A549 (cell line): ENCODE measurements at regions not wholly inside any gene's neighbourhood (a gene's known extent, or its start where the extent isn't known, plus 50 kb on each side); places are given as distances from the start of the nearest gene placed in this dataset.

Source experiments
- ATAC-seq, 2 experiments: fragments of 200-7000 bp in 1 of 2; fragments of >200 bp in 1 of 2; cut with Nextera tagmentation in 1 of 2; cut with Tn5 transposase in 1 of 2; 3 replicates each; pipeline versions ENCODE4 v1.8.0 to v1.9.1; 2018 to 2020; ENCODE audit warnings: mild to moderate bottlenecking in 1 of 2, moderate library complexity in 1 of 2
- CTCF ChIA-PET: fragments of 300-600 bp; sonication (Branson Sonifier 250); formaldehyde crosslinking; extraction: SDS; loops from one replicate; lab custom pipeline; 2021; ENCODE audit warnings: antibody characterized with exemption, inconsistent platforms; lab: Yijun Ruan, JAX
- POLR2A ChIA-PET: fragments of 350-600 bp; formaldehyde crosslinking; extraction: SDS; loops from one replicate; lab custom pipeline; 2021; ENCODE audit warnings: antibody characterized with exemption, inconsistent platforms; lab: Yijun Ruan, JAX
- DNase-seq, 2 experiments: peaks; one replicate each; pipeline versions ENCODE4 v3.0.0 to v3.0.0-alpha.2; 2011 to 2016; ENCODE audit warnings: low read depth in 1 of 2, low spot score in 1 of 2
- FAIRE-seq: peaks from 2 replicates; lab custom pipeline; 2011; peaks lifted over from hg19 to GRCh38; lab: Jason Lieb, UNC
- H3K27ac ChIP-seq, 2 experiments: fragments of >200 bp; sonication (Bioruptor Twin); formaldehyde crosslinking; 3 replicates each; pipeline ENCODE4 v1.5.1; 2016 to 2017
- H3K4me1 ChIP-seq: fragments of >200 bp; sonication (Bioruptor Twin); formaldehyde crosslinking; 3 replicates; pipeline ENCODE4 v1.6.1; 2016
- H3K4me2 ChIP-seq: fragments of >200 bp; sonication (Bioruptor Twin); formaldehyde crosslinking; 3 replicates; pipeline ENCODE4 v1.6.1; 2016
- H3K4me3 ChIP-seq: fragments of >200 bp; sonication (Bioruptor Twin); formaldehyde crosslinking; 3 replicates; pipeline ENCODE4 v1.5.1; 2016
- H3K9me3 ChIP-seq: fragments of >200 bp; sonication (Bioruptor Twin); formaldehyde crosslinking; 3 replicates; pipeline ENCODE4 v1.6.1; 2016
- BCL3 ChIP-seq: fragments of >200 bp; sonication (Bioruptor Twin); formaldehyde crosslinking; IDR thresholded peaks from 3 replicates; pipeline ENCODE4 v1.6.1; 2016
- BHLHE40 ChIP-seq: IDR thresholded peaks from 2 replicates; pipeline ENCODE4 v1.6.1; 2012; ENCODE audit warnings: low read depth, low read length, inconsistent platforms
- CBX2 ChIP-seq: fragments of 200-600 bp; sonication (generic); IDR thresholded peaks from 2 replicates; pipeline ENCODE4 v1.6.1; 2016; ENCODE audit warnings: low read depth, mild to moderate bottlenecking, borderline replicate concordance
- CEBPB ChIP-seq, 2 experiments: fragments of >200 bp in 1 of 2; sonication (Bioruptor Twin) in 1 of 2; formaldehyde crosslinking in 1 of 2; IDR thresholded peaks; 2 replicates each; pipeline ENCODE4 v1.6.1; 2012 to 2016
- CHD4 ChIP-seq: fragments of 200-600 bp; sonication (generic); IDR thresholded peaks from 2 replicates; pipeline ENCODE4 v1.6.1; 2016; ENCODE audit warnings: antibody characterized with exemption, mild to moderate bottlenecking, borderline replicate concordance
- CTCF ChIP-seq: fragments of >200 bp; sonication (Bioruptor Twin); formaldehyde crosslinking; IDR thresholded peaks from 3 replicates; pipeline ENCODE4 v1.5.1; 2016
- EHF ChIP-seq: fragments of 250-450 bp; sonication (Bioruptor Pico); IDR thresholded peaks from 2 replicates; pipeline ENCODE4 v1.5.0; 2020; ENCODE audit warnings: mild to moderate bottlenecking
- FOSL2 ChIP-seq, 2 experiments: fragments of 450-650 bp in 1 of 2; fragments of >200 bp in 1 of 2; sonication (Bioruptor Twin) in 1 of 2; formaldehyde crosslinking; IDR thresholded peaks; 2 replicates each; pipeline versions ENCODE4 v1.5.0 to v1.6.1; 2016 to 2020; ENCODE audit warnings: mild to moderate bottlenecking in 1 of 2, moderate library complexity in 1 of 2
- HDAC2 ChIP-seq: fragments of 200-600 bp; sonication (generic); IDR thresholded peaks from 2 replicates; pipeline ENCODE4 v1.6.1; 2016
- HMGXB4 ChIP-seq: fragments of 250-450 bp; sonication (Bioruptor Pico); IDR thresholded peaks from 2 replicates; pipeline ENCODE4 v1.5.0; 2021; ENCODE audit warnings: mild to moderate bottlenecking, moderate library complexity, borderline replicate concordance
- HOXA7 ChIP-seq: fragments of 250-450 bp; sonication (Bioruptor Pico); IDR thresholded peaks from 2 replicates; pipeline ENCODE4 v1.5.0; 2020; ENCODE audit warnings: mild to moderate bottlenecking, moderate library complexity
- KDM5A ChIP-seq: fragments of 200-600 bp; sonication (generic); IDR thresholded peaks from 2 replicates; pipeline ENCODE4 v1.6.1; 2016; ENCODE audit warnings: antibody characterized with exemption, mild to moderate bottlenecking
- MAFK ChIP-seq: fragments of 450-650 bp; IDR thresholded peaks from 2 replicates; pipeline ENCODE4 v1.6.1; 2014; ENCODE audit not compliant: partially characterized antibody
- MAZ ChIP-seq: fragments of 150-350 bp; IDR thresholded peaks from 2 replicates; pipeline ENCODE4 v1.6.1; 2014; ENCODE audit warnings: antibody characterized with exemption, low read depth, low read length, borderline replicate concordance
- MYC ChIP-seq: IDR thresholded peaks from 2 replicates; pipeline ENCODE4 v1.6.1; 2012; ENCODE audit warnings: mild to moderate bottlenecking, inconsistent platforms, low read length, improper control_type of control experiment, borderline replicate concordance
- NPAS2 ChIP-seq: fragments of 250-450 bp; sonication (Bioruptor Pico); IDR thresholded peaks from 2 replicates; pipeline ENCODE4 v1.8.0; 2022; ENCODE audit warnings: mild to moderate bottlenecking, moderate library complexity, borderline replicate concordance
- NR3C1 ChIP-seq: fragments of >200 bp; sonication (Bioruptor Twin); formaldehyde crosslinking; IDR thresholded peaks from 3 replicates; pipeline ENCODE4 v1.6.1; 2017
- POLR2AphosphoS2 ChIP-seq: conservative IDR thresholded peaks from 2 replicates; pipeline ENCODE4 v1.6.1; 2012; ENCODE audit warnings: low read length, improper control_type of control experiment, inconsistent platforms
- RAD21 ChIP-seq, 2 experiments: fragments of >200 bp in 1 of 2; sonication (Bioruptor Twin) in 1 of 2; formaldehyde crosslinking in 1 of 2; IDR thresholded peaks in 1 of 2; conservative IDR thresholded peaks in 1 of 2; 2 replicates in 1 of 2; 3 replicates in 1 of 2; pipeline ENCODE4 v1.6.1; 2012 to 2018; ENCODE audit warnings: inconsistent platforms in 1 of 2
- RCOR1 ChIP-seq: fragments of 150-350 bp; IDR thresholded peaks from 2 replicates; pipeline ENCODE4 v1.6.1; 2014; ENCODE audit warnings: antibody characterized with exemption, low read length, low read depth
- RFX5 ChIP-seq: fragments of 450-650 bp; IDR thresholded peaks from 2 replicates; pipeline ENCODE4 v1.7.1; 2014; ENCODE audit warnings: antibody characterized with exemption, mild to moderate bottlenecking, moderate library complexity
- RNF2 ChIP-seq: fragments of 200-600 bp; sonication (generic); IDR thresholded peaks from 2 replicates; pipeline ENCODE4 v1.6.1; 2016; ENCODE audit warnings: low read depth, mild to moderate bottlenecking, antibody characterized with exemption, moderate library complexity, borderline replicate concordance
- SMC3 ChIP-seq: fragments of >200 bp; sonication (Bioruptor Twin); formaldehyde crosslinking; IDR thresholded peaks from 3 replicates; pipeline ENCODE4 v1.6.1; 2018; ENCODE audit warnings: inconsistent platforms
- SREBF2 ChIP-seq: fragments of 450-650 bp; IDR thresholded peaks from 2 replicates; pipeline ENCODE4 v1.6.1; 2014; ENCODE audit warnings: mild to moderate bottlenecking, moderate library complexity
- TP53 ChIP-seq: fragments of 250-450 bp; sonication (Bioruptor Pico); IDR thresholded peaks from 2 replicates; pipeline ENCODE4 v1.5.0; 2021; ENCODE audit warnings: mild to moderate bottlenecking, moderate library complexity
- ZNF302 ChIP-seq: fragments of 250-450 bp; sonication (Bioruptor Pico); IDR thresholded peaks from 2 replicates; pipeline ENCODE4 v1.9.0; 2021; ENCODE audit warnings: inconsistent platforms, mild to moderate bottlenecking, moderate library complexity
- WGBS: methylation state at CpG from one replicate; pipeline ENCODE4 v1.1.6; 2017; ENCODE audit errors: missing lambda C conversion rate; 5-methylcytosine and 5-hydroxymethylcytosine counted together
- TF ChIP-seq, protein P1 (sequence below): fragments of 200-600 bp; sonication (generic); IDR thresholded peaks from 2 replicates; pipeline ENCODE4 v1.6.1; 2016; ENCODE audit warnings: antibody characterized with exemption, mild to moderate bottlenecking, moderate library complexity

GRCh38 chr4:174045381-174045780 lies 238.1 kb downstream of the FBXO8 start:
- H3K9me3 ChIP-seq: no peaks in the 10 kb centered on the region
- TF ChIP-seq TP53 (CRISPR knock-in tag) (no peak), ZNF302 (CRISPR knock-in tag) (no peak), CTCF (no peak), MAFK (no peak), CBX2 (no peak), MAZ (no peak), NPAS2 (CRISPR knock-in tag) (no peak), RAD21 (conservative IDR thresholded peaks at IDR 0.05 in 1 of 2, IDR thresholded peaks at IDR 0.05 in 1 of 2) (no peak), EHF (CRISPR knock-in tag) (no peak), BHLHE40 (no peak)
- TF ChIP-seq, all 56 proteins: peak for 0
- ATAC-seq (no peak), FAIRE-seq (no peak), DNase-seq (no peak)
- ChIA-PET CTCF (no interaction called here), POLR2A (no interaction called here)
- no peaks in the 10 kb centered on the region for H3K4me1 ChIP-seq
- H3K4me2 ChIP-seq: no peak overlapping the region
- H3K27ac ChIP-seq: no peak overlapping the region
- no peak overlapping the region for H3K4me3 ChIP-seq
- WGBS: 7% methylated on average over 1 of the region's 1 CpG

- no peak for FAIRE-seq
- no peak overlapping the region for H3K27ac ChIP-seq
- no peak for DNase-seq
- TF ChIP-seq MAFK (no peak), RFX5 (no peak), HOXA7 (no peak), SREBF2 (no peak), HDAC2 (no peak), POLR2AphosphoS2 (no peak), ZNF302 (CRISPR knock-in tag) (no peak), TP53 (CRISPR knock-in tag) (no peak), RNF2 (no peak), BCL3 (no peak), FOSL2 (IDR thresholded peaks at IDR 0.05) (no peak), FOSL2 (CRISPR knock-in tag; IDR thresholded peaks at IDR 0.05) (no peak), EHF (CRISPR knock-in tag) (no peak), MYC (no peak), KDM5A (no peak), NR3C1 (no peak), CEBPB (IDR thresholded peaks at IDR 0.05) (no peak)
- TF ChIP-seq, all 56 proteins: peak for 0
- ChIA-PET CTCF (no interaction called here), POLR2A (no interaction called here)
- Histone ChIP-seq H3K4me2 (no peak overlapping the region), H3K9me3 (no peaks in the 10 kb centered on the region), H3K4me1 (no peaks in the 10 kb centered on the region), H3K4me3 (no peak overlapping the region)
- no peak for ATAC-seq
- WGBS: 49% methylated on average over 9 of the region's 9 CpGs
Observed at GRCh38 chr4:174041555-174042105, 241.8 kb downstream of the FBXO8 start.

GRCh38 chr4:174040287-174040686 lies 243.2 kb downstream of the FBXO8 start:
- ATAC-seq (no peak), FAIRE-seq (no peak), DNase-seq (no peak)
- Histone ChIP-seq H3K4me2 (no peak overlapping the region), H3K9me3 (no peaks in the 10 kb centered on the region), H3K4me3 (no peak overlapping the region), H3K4me1 (no peaks in the 10 kb centered on the region), H3K27ac (no peak overlapping the region)
- ChIA-PET POLR2A (no interaction called here), CTCF (no interaction called here)
- TF ChIP-seq MYC: no peak
- TF ChIP-seq RAD21 (conservative IDR thresholded peaks at IDR 0.05 in 1 of 2, IDR thresholded peaks at IDR 0.05 in 1 of 2): no peak
- TF ChIP-seq HMGXB4 (CRISPR knock-in tag): no peak
- no peak for TF ChIP-seq CHD4
- no peak for TF ChIP-seq RCOR1
- TF ChIP-seq, protein P1, sequence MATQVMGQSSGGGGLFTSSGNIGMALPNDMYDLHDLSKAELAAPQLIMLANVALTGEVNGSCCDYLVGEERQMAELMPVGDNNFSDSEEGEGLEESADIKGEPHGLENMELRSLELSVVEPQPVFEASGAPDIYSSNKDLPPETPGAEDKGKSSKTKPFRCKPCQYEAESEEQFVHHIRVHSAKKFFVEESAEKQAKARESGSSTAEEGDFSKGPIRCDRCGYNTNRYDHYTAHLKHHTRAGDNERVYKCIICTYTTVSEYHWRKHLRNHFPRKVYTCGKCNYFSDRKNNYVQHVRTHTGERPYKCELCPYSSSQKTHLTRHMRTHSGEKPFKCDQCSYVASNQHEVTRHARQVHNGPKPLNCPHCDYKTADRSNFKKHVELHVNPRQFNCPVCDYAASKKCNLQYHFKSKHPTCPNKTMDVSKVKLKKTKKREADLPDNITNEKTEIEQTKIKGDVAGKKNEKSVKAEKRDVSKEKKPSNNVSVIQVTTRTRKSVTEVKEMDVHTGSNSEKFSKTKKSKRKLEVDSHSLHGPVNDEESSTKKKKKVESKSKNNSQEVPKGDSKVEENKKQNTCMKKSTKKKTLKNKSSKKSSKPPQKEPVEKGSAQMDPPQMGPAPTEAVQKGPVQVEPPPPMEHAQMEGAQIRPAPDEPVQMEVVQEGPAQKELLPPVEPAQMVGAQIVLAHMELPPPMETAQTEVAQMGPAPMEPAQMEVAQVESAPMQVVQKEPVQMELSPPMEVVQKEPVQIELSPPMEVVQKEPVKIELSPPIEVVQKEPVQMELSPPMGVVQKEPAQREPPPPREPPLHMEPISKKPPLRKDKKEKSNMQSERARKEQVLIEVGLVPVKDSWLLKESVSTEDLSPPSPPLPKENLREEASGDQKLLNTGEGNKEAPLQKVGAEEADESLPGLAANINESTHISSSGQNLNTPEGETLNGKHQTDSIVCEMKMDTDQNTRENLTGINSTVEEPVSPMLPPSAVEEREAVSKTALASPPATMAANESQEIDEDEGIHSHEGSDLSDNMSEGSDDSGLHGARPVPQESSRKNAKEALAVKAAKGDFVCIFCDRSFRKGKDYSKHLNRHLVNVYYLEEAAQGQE: no peak
- TF ChIP-seq SMC3: no peak
